ENCODE measurements at regions not wholly inside any gene's neighbourhood (a gene's known extent, or its start where the extent isn't known, plus 50 kb on each side); places are given as distances from the start of the nearest gene placed in this dataset.

GRCh38 chr6:156719395-156719719, 57.8 kb upstream of the ARID1B start:
- Histone ChIP-seq H3K36me3 (no peaks in the 10 kb centered on the region), H3K27ac (peak overlapping the region; percentile 78 to 95 (median 88)), H3K27me3 (no peaks in the 10 kb centered on the region), H3K4me3 (peak overlapping the region in 10 of 12 donors; percentile 2 to 60 (median 44)), H3K4me1 (peaks cover 6 to 26% (median 21%) of the 10 kb centered on the region in 12 donors), H3K9me3 (no peaks in the 10 kb centered on the region)
- intact Hi-C loops (cut with DNase I): loop anchor here in 1 of 10 donors (1.0 kb wide), 1 partner anchor 32 kb away; no protein-coding TSS in a partner anchor
- no peak for ATAC-seq
- DNase-seq: no peak
- TF ChIP-seq POLR2A (IDR thresholded peaks at IDR 0.05) (no peak), CTCF (IDR thresholded peaks at IDR 0.05) (no peak)
- WGBS, 4 donors: 64 to 83% (median 81%) methylated on average over 13 of the region's 13 CpGs

GRCh38 chr6:156718647-156719394, 58.4 kb upstream of the ARID1B start:
- TF ChIP-seq CTCF (IDR thresholded peaks at IDR 0.05) (no peak), POLR2A (IDR thresholded peaks at IDR 0.05) (no peak)
- Histone ChIP-seq H3K4me3 (peak overlapping the region in 1 of 12 donors; percentile 56), H3K4me1 (peaks cover 6 to 26% (median 21%) of the 10 kb centered on the region in 12 donors), H3K36me3 (no peaks in the 10 kb centered on the region), H3K27ac (peak overlapping the region in 4 of 12 donors; percentile 86 to 95 (median 88)), H3K9me3 (no peaks in the 10 kb centered on the region), H3K27me3 (no peaks in the 10 kb centered on the region)
- 87 to 90% (median 88%) methylated on average over 18 of the region's 18 CpGs for WGBS, 4 donors
- DNase-seq (peak in 2 of 5 donors; percentile 27 to 55), ATAC-seq (peak in 2 of 4 donors; percentile 27 to 44)
- intact Hi-C loops (cut with DNase I): loop anchor here in 1 of 10 donors (1.0 kb wide), 1 partner anchor 32 kb away; no protein-coding TSS in a partner anchor

- no peak for ATAC-seq
- Histone ChIP-seq H3K36me3 (no peaks in the 10 kb centered on the region), H3K27me3 (no peaks in the 10 kb centered on the region), H3K9me3 (no peaks in the 10 kb centered on the region), H3K4me3 (no peak overlapping the region), H3K27ac (no peak overlapping the region), H3K4me1 (peaks cover 6 to 26% (median 21%) of the 10 kb centered on the region in 12 donors)
- intact Hi-C loops (cut with DNase I): no loop called here
- TF ChIP-seq CTCF (IDR thresholded peaks at IDR 0.05) (no peak), POLR2A (IDR thresholded peaks at IDR 0.05) (no peak)
- WGBS, 4 donors: 92 to 97% (median 93%) methylated on average over 5 of the region's 5 CpGs
- DNase-seq: no peak
These were observed 59.6 kb upstream of the ARID1B start for GRCh38 chr6:156717542-156717941.

GRCh38 chr6:156715839-156716238, 61.3 kb upstream of the ARID1B start:
- no peak overlapping the region for H3K27ac ChIP-seq
- no peak for ATAC-seq
- WGBS, 4 donors: 86 to 91% (median 90%) methylated on average over 5 of the region's 5 CpGs
- no peak for DNase-seq
- intact Hi-C loops (cut with DNase I): no loop called here
- no peak overlapping the region for H3K4me3 ChIP-seq
- TF ChIP-seq POLR2A (IDR thresholded peaks at IDR 0.05) (no peak), CTCF (IDR thresholded peaks at IDR 0.05) (no peak)
- no peaks in the 10 kb centered on the region for H3K27me3 ChIP-seq
- peaks cover 6 to 18% (median 14%) of the 10 kb centered on the region in 12 donors for H3K4me1 ChIP-seq
- H3K9me3 ChIP-seq: no peaks in the 10 kb centered on the region
- H3K36me3 ChIP-seq: no peaks in the 10 kb centered on the region
